ENCODE measurements at regions not wholly inside any gene's neighbourhood (a gene's known extent, or its start where the extent isn't known, plus 50 kb on each side); places are given as distances from the start of the nearest gene placed in this dataset.

GRCh38 chr2:236688563-236689392 lies 119.2 kb downstream of the ACKR3 start:
- Mint-ChIP-seq H3K4me3 (no peak overlapping the region), H3K27ac (no peak overlapping the region), H3K27me3 (peaks cover 4% of the 10 kb centered on the region), H3K9me3 (no peaks in the 10 kb centered on the region), H3K4me1 (no peaks in the 10 kb centered on the region), H3K36me3 (no peaks in the 10 kb centered on the region)

- H3K4me3 Mint-ChIP-seq = no peak overlapping the region
- no peaks in the 10 kb centered on the region for H3K4me1 Mint-ChIP-seq
- H3K27me3 Mint-ChIP-seq = peaks cover 4% of the 10 kb centered on the region
- no peak overlapping the region for H3K27ac Mint-ChIP-seq
- H3K36me3 Mint-ChIP-seq = no peaks in the 10 kb centered on the region
- H3K9me3 Mint-ChIP-seq = no peaks in the 10 kb centered on the region
Observed at GRCh38 chr2:236689393-236689700, 119.7 kb downstream of the ACKR3 start.

DNA sequence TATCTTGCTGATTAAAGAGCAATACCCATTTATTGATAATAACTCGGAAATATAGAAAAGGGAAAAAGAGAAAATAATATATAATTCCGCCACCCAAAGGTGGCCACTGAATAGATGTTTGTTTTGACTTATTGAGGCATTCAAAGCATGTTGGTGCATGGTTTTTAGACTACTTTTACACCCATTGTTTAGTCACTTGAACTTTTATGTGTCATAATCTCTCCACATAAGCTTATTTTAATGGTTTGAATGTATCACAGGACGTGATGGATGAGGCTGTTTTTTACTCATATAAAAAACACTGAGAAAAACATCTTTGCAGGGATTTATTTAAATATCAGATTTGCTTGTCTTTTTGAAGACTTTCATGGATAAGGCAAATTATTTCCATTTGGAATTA lies 120.4 kb downstream of the ACKR3 start:
- Mint-ChIP-seq H3K4me3 (no peak overlapping the region), H3K27ac (no peak overlapping the region), H3K9me3 (no peaks in the 10 kb centered on the region), H3K36me3 (no peaks in the 10 kb centered on the region), H3K27me3 (peaks cover 4% of the 10 kb centered on the region), H3K4me1 (no peaks in the 10 kb centered on the region)

DNA sequence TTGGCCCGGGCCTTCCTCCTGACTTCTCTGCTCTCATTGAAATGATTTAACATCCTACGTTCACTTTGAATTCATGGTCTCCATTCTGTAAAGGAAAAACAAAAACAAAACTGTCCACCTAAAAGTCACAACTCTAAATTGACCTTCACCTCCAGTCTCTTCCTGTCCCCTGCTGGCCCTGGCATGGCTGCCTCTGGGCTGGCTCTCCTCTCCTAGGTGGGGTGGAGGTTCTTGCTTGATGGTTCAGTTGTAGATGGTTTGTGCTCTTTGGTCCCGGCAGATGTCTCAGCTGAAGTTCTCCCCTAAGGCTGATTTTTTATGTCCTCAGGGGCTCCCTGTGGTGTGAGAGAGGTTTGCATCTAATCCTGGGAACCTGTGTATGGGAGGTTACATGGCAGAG lies 121.1 kb downstream of the ACKR3 start:
- no peaks in the 10 kb centered on the region for H3K36me3 Mint-ChIP-seq
- H3K4me3 Mint-ChIP-seq = no peak overlapping the region
- no peak overlapping the region for H3K27ac Mint-ChIP-seq
- peaks cover 4% of the 10 kb centered on the region for H3K27me3 Mint-ChIP-seq
- no peaks in the 10 kb centered on the region for H3K4me1 Mint-ChIP-seq
- no peaks in the 10 kb centered on the region for H3K9me3 Mint-ChIP-seq

DNA sequence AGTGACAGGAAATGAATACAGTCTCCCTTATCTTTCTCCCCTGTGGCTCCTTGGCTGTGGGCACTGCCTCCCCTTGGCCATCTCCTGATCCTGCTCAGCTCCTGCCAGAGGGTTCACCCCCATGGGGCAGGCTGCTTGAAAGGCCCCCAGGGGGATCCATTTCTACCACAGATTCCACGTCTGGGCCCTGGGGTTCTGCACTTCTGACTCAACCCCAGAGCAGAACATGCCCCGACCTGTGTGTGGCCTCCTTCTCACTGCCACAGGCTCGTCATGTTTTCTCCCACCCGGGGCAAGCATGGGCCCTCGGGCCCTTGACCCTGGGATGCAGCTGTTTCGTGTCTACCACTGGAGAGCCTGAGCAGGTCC lies 122.2 kb downstream of the ACKR3 start:
- Mint-ChIP-seq H3K27ac (no peak overlapping the region), H3K9me3 (no peaks in the 10 kb centered on the region), H3K27me3 (peaks cover 4% of the 10 kb centered on the region), H3K4me1 (no peaks in the 10 kb centered on the region), H3K36me3 (no peaks in the 10 kb centered on the region), H3K4me3 (no peak overlapping the region)

DNA sequence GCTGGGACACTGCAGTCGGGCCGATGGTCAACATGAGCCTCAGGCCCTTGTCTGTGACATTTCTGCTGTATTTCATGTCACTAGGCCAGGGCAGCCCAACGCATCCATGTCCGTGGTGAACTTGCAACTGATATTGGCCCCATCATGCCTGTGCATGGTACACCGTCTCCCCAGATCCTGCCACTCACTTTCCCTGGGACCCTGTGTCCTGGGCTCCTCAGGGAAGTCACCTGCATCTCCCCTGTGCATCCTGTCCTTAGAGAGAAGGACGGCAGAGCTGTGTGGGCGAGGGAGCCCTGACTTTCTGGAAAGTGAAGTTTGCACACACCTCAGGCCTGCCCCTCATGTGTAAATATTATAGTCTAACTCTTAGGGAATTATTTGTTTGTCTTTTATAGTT lies 123.3 kb downstream of the ACKR3 start:
- Mint-ChIP-seq H3K4me3 (no peak overlapping the region), H3K9me3 (no peaks in the 10 kb centered on the region), H3K4me1 (no peaks in the 10 kb centered on the region), H3K27ac (no peak overlapping the region), H3K36me3 (no peaks in the 10 kb centered on the region), H3K27me3 (peaks cover 3% of the 10 kb centered on the region)

GRCh38 chr2:236693531-236693930 lies 123.9 kb downstream of the ACKR3 start:
- Mint-ChIP-seq H3K27me3 (peaks cover 2% of the 10 kb centered on the region), H3K27ac (no peak overlapping the region), H3K36me3 (no peaks in the 10 kb centered on the region), H3K4me3 (no peak overlapping the region), H3K4me1 (no peaks in the 10 kb centered on the region), H3K9me3 (no peaks in the 10 kb centered on the region)

- H3K36me3 Mint-ChIP-seq = no peaks in the 10 kb centered on the region
- H3K27me3 Mint-ChIP-seq = peaks cover 2% of the 10 kb centered on the region
- H3K27ac Mint-ChIP-seq = no peak overlapping the region
- H3K4me1 Mint-ChIP-seq = no peaks in the 10 kb centered on the region
- H3K4me3 Mint-ChIP-seq = no peak overlapping the region
- H3K9me3 Mint-ChIP-seq = no peaks in the 10 kb centered on the region
Observed at GRCh38 chr2:236694146-236694888, 124.7 kb downstream of the ACKR3 start.

GRCh38 chr2:236696834-236697233 lies 127.2 kb downstream of the ACKR3 start:
- Mint-ChIP-seq H3K9me3 (no peaks in the 10 kb centered on the region), H3K27me3 (no peaks in the 10 kb centered on the region), H3K4me1 (no peaks in the 10 kb centered on the region), H3K4me3 (no peak overlapping the region), H3K36me3 (no peaks in the 10 kb centered on the region), H3K27ac (no peak overlapping the region)

GRCh38 chr2:236698016-236698627 lies 128.5 kb downstream of the ACKR3 start:
- H3K4me1 Mint-ChIP-seq = no peaks in the 10 kb centered on the region
- H3K27me3 Mint-ChIP-seq = no peaks in the 10 kb centered on the region
- no peaks in the 10 kb centered on the region for H3K36me3 Mint-ChIP-seq
- H3K4me3 Mint-ChIP-seq = no peak overlapping the region
- no peak overlapping the region for H3K27ac Mint-ChIP-seq
- H3K9me3 Mint-ChIP-seq = no peaks in the 10 kb centered on the region

- Mint-ChIP-seq H3K27ac (no peak overlapping the region), H3K36me3 (no peaks in the 10 kb centered on the region), H3K27me3 (no peaks in the 10 kb centered on the region), H3K9me3 (no peaks in the 10 kb centered on the region), H3K4me3 (no peak overlapping the region), H3K4me1 (no peaks in the 10 kb centered on the region)
Observed at GRCh38 chr2:236700703-236701102, 131.1 kb downstream of the ACKR3 start.

GRCh38 chr2:236702657-236703372 lies 133.2 kb downstream of the ACKR3 start:
- Mint-ChIP-seq H3K36me3 (no peaks in the 10 kb centered on the region), H3K4me3 (no peak overlapping the region), H3K27me3 (no peaks in the 10 kb centered on the region), H3K4me1 (no peaks in the 10 kb centered on the region), H3K27ac (no peak overlapping the region), H3K9me3 (no peaks in the 10 kb centered on the region)

GRCh38 chr2:236703373-236703709 lies 133.7 kb downstream of the ACKR3 start:
- Mint-ChIP-seq H3K36me3 (no peaks in the 10 kb centered on the region), H3K4me1 (no peaks in the 10 kb centered on the region), H3K4me3 (no peak overlapping the region), H3K27me3 (no peaks in the 10 kb centered on the region), H3K9me3 (no peaks in the 10 kb centered on the region), H3K27ac (no peak overlapping the region)

GRCh38 chr2:236703906-236704305 lies 134.3 kb downstream of the ACKR3 start:
- Mint-ChIP-seq H3K9me3 (no peaks in the 10 kb centered on the region), H3K27ac (no peak overlapping the region)

DNA sequence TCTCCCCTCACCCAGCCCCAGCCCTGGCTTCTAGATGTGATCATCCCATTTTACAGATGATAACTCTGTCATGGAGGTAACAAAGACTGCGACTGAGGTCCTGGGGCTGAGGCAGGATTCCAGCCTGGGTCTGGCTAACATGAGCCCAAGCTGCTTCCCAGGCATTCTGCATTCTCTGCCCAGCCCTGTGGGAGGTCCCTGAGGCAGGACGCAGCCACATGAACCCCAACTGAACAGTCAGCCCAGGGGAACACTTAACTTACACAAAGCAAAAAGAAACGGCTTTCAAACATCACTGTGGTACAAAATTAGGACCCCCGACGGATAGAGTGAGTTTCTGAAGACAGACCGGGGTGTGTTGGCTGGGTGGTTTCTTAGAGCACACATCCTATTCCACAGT lies 135.3 kb downstream of the ACKR3 start:
- H3K36me3 Mint-ChIP-seq = no peaks in the 10 kb centered on the region
- H3K9me3 Mint-ChIP-seq = no peaks in the 10 kb centered on the region
- H3K4me3 Mint-ChIP-seq = no peak overlapping the region
- H3K27ac Mint-ChIP-seq = no peak overlapping the region
- no peaks in the 10 kb centered on the region for H3K4me1 Mint-ChIP-seq
- no peaks in the 10 kb centered on the region for H3K27me3 Mint-ChIP-seq

More at GRCh38 chr2:236703906-236704305, 134.3 kb downstream of the ACKR3 start:
- no peaks in the 10 kb centered on the region for H3K36me3 Mint-ChIP-seq
- no peak overlapping the region for H3K4me3 Mint-ChIP-seq
- H3K27me3 Mint-ChIP-seq = no peaks in the 10 kb centered on the region
- no peaks in the 10 kb centered on the region for H3K4me1 Mint-ChIP-seq
